ENCODE measurements at regions not wholly inside any gene's neighbourhood (a gene's known extent, or its start where the extent isn't known, plus 50 kb on each side); places are given as distances from the start of the nearest gene placed in this dataset.
"Not testable (repeated sequence)": the region's sequence is repeated elsewhere in the genome, so short reads cannot be mapped to it uniquely, and the experiment has no call there.

- no peak for DNase-seq (ENCODE audit: low spot score)
These were observed 486.0 kb upstream of the ADAMTS9 start for GRCh38 chr3:65173841-65174240.

- DNase-seq (ENCODE audit: low spot score): no peak
These were observed 484.4 kb upstream of the ADAMTS9 start for GRCh38 chr3:65172209-65172608.

- peak; percentile 26 for DNase-seq (ENCODE audit: low spot score)
These were observed 482.7 kb upstream of the ADAMTS9 start for GRCh38 chr3:65170390-65171042.

GRCh38 chr3:65169961-65170360 lies 482.2 kb upstream of the ADAMTS9 start:
- no peak for DNase-seq (ENCODE audit: low spot score)

- no peak for DNase-seq (ENCODE audit: low spot score)
These were observed 480.7 kb upstream of the ADAMTS9 start for GRCh38 chr3:65168547-65168946.

- DNase-seq (ENCODE audit: low spot score): no peak
These were observed 478.7 kb upstream of the ADAMTS9 start for GRCh38 chr3:65166531-65166930.

- no peak for DNase-seq (ENCODE audit: low spot score)
These were observed 470.2 kb upstream of the ADAMTS9 start for GRCh38 chr3:65158023-65158422.

- DNase-seq (ENCODE audit: low spot score): no peak
These were observed 466.2 kb upstream of the ADAMTS9 start for GRCh38 chr3:65153850-65154512.

- no peak for DNase-seq (ENCODE audit: low spot score)
These were observed 463.9 kb upstream of the ADAMTS9 start for GRCh38 chr3:65151666-65152065.

GRCh38 chr3:65149877-65150276 lies 462.1 kb upstream of the ADAMTS9 start:
- DNase-seq (ENCODE audit: low spot score): no peak

- DNase-seq (ENCODE audit: low spot score): no peak
These were observed 460.9 kb upstream of the ADAMTS9 start for GRCh38 chr3:65148687-65149086.

- DNase-seq (ENCODE audit: low spot score): peak; percentile 71
These were observed 458.4 kb upstream of the ADAMTS9 start for GRCh38 chr3:65146179-65146578.

GRCh38 chr3:65145680-65146079 lies 457.9 kb upstream of the ADAMTS9 start:
- DNase-seq (ENCODE audit: low spot score): no peak

GRCh38 chr3:65144791-65145351 lies 457.1 kb upstream of the ADAMTS9 start:
- DNase-seq (ENCODE audit: low spot score): no peak

- no peak for DNase-seq (ENCODE audit: low spot score)
These were observed 454.7 kb upstream of the ADAMTS9 start for GRCh38 chr3:65142456-65142855.

GRCh38 chr3:65138556-65138955 lies 450.8 kb upstream of the ADAMTS9 start:
- no peak for DNase-seq (ENCODE audit: low spot score)

GRCh38 chr3:65133752-65134151 lies 446.0 kb upstream of the ADAMTS9 start:
- not testable (repeated sequence) for DNase-seq (ENCODE audit: low spot score)

GRCh38 chr3:65130782-65131181 lies 443.0 kb upstream of the ADAMTS9 start:
- DNase-seq (ENCODE audit: low spot score): no peak

GRCh38 chr3:65128346-65128745 lies 440.5 kb upstream of the ADAMTS9 start:
- no peak for DNase-seq (ENCODE audit: low spot score)

- peak; percentile 82 for DNase-seq (ENCODE audit: low spot score)
These were observed 439.0 kb upstream of the ADAMTS9 start for GRCh38 chr3:65126527-65127410.

- DNase-seq (ENCODE audit: low spot score): not testable (repeated sequence)
These were observed 432.4 kb upstream of the ADAMTS9 start for GRCh38 chr3:65120156-65120555.

GRCh38 chr3:65118912-65119499 lies 431.2 kb upstream of the ADAMTS9 start:
- DNase-seq (ENCODE audit: low spot score): no peak

Measured in A172 (cell line).